ENCODE measurements at regions not wholly inside any gene's neighbourhood (a gene's known extent, or its start where the extent isn't known, plus 50 kb on each side); places are given as distances from the start of the nearest gene placed in this dataset.

- Histone ChIP-seq H3K9me3 (ENCODE audit: control insufficient read depth, insufficient read depth, low read length) (no peaks in the 10 kb centered on the region), H3K4me1 (ENCODE audit: control insufficient read depth, insufficient read depth, low read length) (no peaks in the 10 kb centered on the region), H3K27me3 (ENCODE audit: control insufficient read depth, insufficient read depth, low read length) (no peaks in the 10 kb centered on the region), H3K36me3 (ENCODE audit: control insufficient read depth, insufficient read depth, low read length) (no peaks in the 10 kb centered on the region), H3K27ac (ENCODE audit: low read length) (no peak overlapping the region), H3K4me3 (ENCODE audit: low read length) (no peak overlapping the region)
- no peaks in the 10 kb centered on the region for H3K4me1 Mint-ChIP-seq
- peaks cover 14 to 17% of the 10 kb centered on the region in 2 donors for H3K9me3 Mint-ChIP-seq
- H3K27me3 Mint-ChIP-seq (ENCODE audit: low read depth in 2 of 2), result no peaks in the 10 kb centered on the region
- intact Hi-C loops (cut with micrococcal nuclease), result no loop called here
- ATAC-seq, result no peak
- DNase-seq, result no peak
- no peak overlapping the region for H3K4me3 Mint-ChIP-seq
- no peak for TF ChIP-seq CTCF (IDR thresholded peaks at IDR 0.05)
- no peaks in the 10 kb centered on the region for H3K36me3 Mint-ChIP-seq
- H3K27ac Mint-ChIP-seq, result no peak overlapping the region
Observed at GRCh38 chr3:104642827-104643226, 723.9 kb upstream of the ALCAM start.

GRCh38 chr3:104646196-104646595, 720.5 kb upstream of the ALCAM start:
- ATAC-seq, result no peak
- no peak for DNase-seq
- H3K4me3 Mint-ChIP-seq, result no peak overlapping the region
- intact Hi-C loops (cut with micrococcal nuclease), result no loop called here
- H3K4me1 Mint-ChIP-seq, result no peaks in the 10 kb centered on the region
- Histone ChIP-seq H3K4me1 (ENCODE audit: control insufficient read depth, insufficient read depth, low read length) (no peaks in the 10 kb centered on the region), H3K4me3 (ENCODE audit: low read length) (no peak overlapping the region), H3K36me3 (ENCODE audit: control insufficient read depth, insufficient read depth, low read length) (no peaks in the 10 kb centered on the region), H3K9me3 (ENCODE audit: control insufficient read depth, insufficient read depth, low read length) (no peaks in the 10 kb centered on the region), H3K27ac (ENCODE audit: low read length) (no peak overlapping the region), H3K27me3 (ENCODE audit: control insufficient read depth, insufficient read depth, low read length) (no peaks in the 10 kb centered on the region)
- TF ChIP-seq CTCF (IDR thresholded peaks at IDR 0.05), result no peak
- H3K36me3 Mint-ChIP-seq, result no peaks in the 10 kb centered on the region
- no peak overlapping the region for H3K27ac Mint-ChIP-seq
- H3K27me3 Mint-ChIP-seq (ENCODE audit: low read depth in 2 of 2), result no peaks in the 10 kb centered on the region
- H3K9me3 Mint-ChIP-seq, result peaks cover 6 to 9% of the 10 kb centered on the region in 2 donors

GRCh38 chr3:104648823-104649222, 717.9 kb upstream of the ALCAM start:
- Histone ChIP-seq H3K4me3 (ENCODE audit: low read length) (no peak overlapping the region), H3K27me3 (ENCODE audit: control insufficient read depth, insufficient read depth, low read length) (no peaks in the 10 kb centered on the region), H3K36me3 (ENCODE audit: control insufficient read depth, insufficient read depth, low read length) (no peaks in the 10 kb centered on the region), H3K9me3 (ENCODE audit: control insufficient read depth, insufficient read depth, low read length) (no peaks in the 10 kb centered on the region), H3K4me1 (ENCODE audit: control insufficient read depth, insufficient read depth, low read length) (no peaks in the 10 kb centered on the region), H3K27ac (ENCODE audit: low read length) (no peak overlapping the region)
- no peaks in the 10 kb centered on the region for H3K4me1 Mint-ChIP-seq
- WGBS (ENCODE audit: insufficient coverage), result no CpG with 5 or more reads among the region's 1 CpG
- DNase-seq (no peak), ATAC-seq (no peak)
- no peak for TF ChIP-seq CTCF (IDR thresholded peaks at IDR 0.05)
- intact Hi-C loops (cut with micrococcal nuclease), result loop anchor here (2.0 kb wide), 1 partner anchor 18 kb away; no protein-coding TSS in a partner anchor
- H3K27ac Mint-ChIP-seq, result no peak overlapping the region
- H3K27me3 Mint-ChIP-seq (ENCODE audit: low read depth in 2 of 2), result no peaks in the 10 kb centered on the region
- peaks cover 8 to 13% of the 10 kb centered on the region in 2 donors for H3K9me3 Mint-ChIP-seq
- H3K4me3 Mint-ChIP-seq, result no peak overlapping the region
- no peaks in the 10 kb centered on the region for H3K36me3 Mint-ChIP-seq

GRCh38 chr3:104669083-104669482, 697.6 kb upstream of the ALCAM start:
- no peak for DNase-seq
- peaks cover 2 to 8% of the 10 kb centered on the region in 2 donors for H3K9me3 Mint-ChIP-seq
- no peak for TF ChIP-seq CTCF (IDR thresholded peaks at IDR 0.05)
- H3K27ac Mint-ChIP-seq, result no peak overlapping the region
- intact Hi-C loops (cut with micrococcal nuclease), result no loop called here
- no peak for ATAC-seq
- Histone ChIP-seq H3K4me1 (ENCODE audit: control insufficient read depth, insufficient read depth, low read length) (no peaks in the 10 kb centered on the region), H3K27ac (ENCODE audit: low read length) (no peak overlapping the region), H3K36me3 (ENCODE audit: control insufficient read depth, insufficient read depth, low read length) (no peaks in the 10 kb centered on the region), H3K9me3 (ENCODE audit: control insufficient read depth, insufficient read depth, low read length) (no peaks in the 10 kb centered on the region), H3K4me3 (ENCODE audit: low read length) (no peak overlapping the region), H3K27me3 (ENCODE audit: control insufficient read depth, insufficient read depth, low read length) (no peaks in the 10 kb centered on the region)
- H3K4me3 Mint-ChIP-seq, result no peak overlapping the region
- H3K4me1 Mint-ChIP-seq, result no peaks in the 10 kb centered on the region
- no peaks in the 10 kb centered on the region for H3K36me3 Mint-ChIP-seq
- H3K27me3 Mint-ChIP-seq (ENCODE audit: low read depth in 2 of 2), result no peaks in the 10 kb centered on the region
- 79% methylated on average over 5 of the region's 5 CpGs for WGBS (ENCODE audit: insufficient coverage)
